Activated T-helper 2 cell treated with anti-CD3 and anti-CD28 coated beads, Interferon-gamma antibody, Interleukin-2, Interleukin-4, amounts not matched to agents 10 μg/mL and 5 μg/mL and 100 μg/mL, durations not matched to agents 14 hours and 24 hours and 36 hours (primary cell): ENCODE measurements at regions not wholly inside any gene's neighbourhood (a gene's known extent, or its start where the extent isn't known, plus 50 kb on each side); places are given as distances from the start of the nearest gene placed in this dataset.

Experiments
- DNase-seq: peaks from one replicate; pipeline ENCODE4 v3.0.0; 2021; ENCODE audit warnings: low spot score
- H3K27ac Mint-ChIP-seq: one replicate; pipeline ENCODE4 v1.8.0; 2021; ENCODE audit warnings: mixed read lengths
- H3K27me3 Mint-ChIP-seq: one replicate; pipeline ENCODE4 v1.8.0; 2021; ENCODE audit warnings: low read depth, mixed read lengths
- H3K36me3 Mint-ChIP-seq: one replicate; pipeline ENCODE4 v1.8.0; 2021; ENCODE audit warnings: low read depth, mixed read lengths
- H3K4me1 Mint-ChIP-seq: one replicate; pipeline ENCODE4 v1.8.0; 2021; ENCODE audit warnings: low read depth, mixed read lengths
- H3K4me3 Mint-ChIP-seq: one replicate; pipeline ENCODE4 v1.8.0; 2021; ENCODE audit warnings: low read depth, mild to moderate bottlenecking, moderate library complexity, mixed read lengths
- H3K9me3 Mint-ChIP-seq: one replicate; pipeline ENCODE4 v1.8.0; 2021; ENCODE audit warnings: mixed read lengths
- intact Hi-C: fragments of 100-400 bp; cut with micrococcal nuclease; formaldehyde crosslinking; loops from one replicate; pipeline ENCODE4 v1.15.1; 2023

DNA sequence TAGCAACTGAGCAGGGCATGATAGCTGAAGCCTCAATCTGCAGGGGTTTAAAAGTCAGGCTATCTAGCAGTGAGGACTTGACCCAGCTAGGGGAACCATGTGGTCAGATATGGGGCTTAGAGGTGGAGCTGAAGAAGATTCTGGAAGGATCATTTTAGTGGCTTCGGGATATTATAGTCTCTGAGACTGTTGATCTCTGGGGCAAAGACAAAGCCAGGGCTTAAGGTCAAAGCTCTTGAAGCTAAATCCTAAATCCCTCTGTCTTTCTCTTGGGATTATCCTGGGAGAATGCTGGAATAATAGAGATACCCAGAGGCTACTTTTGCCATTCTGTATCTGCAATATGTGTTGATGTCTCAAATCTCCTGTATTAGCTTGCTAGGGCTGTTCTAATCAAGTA is 132.2 kb downstream of the DHX35 start:
- no peaks in the 10 kb centered on the region for H3K4me1 Mint-ChIP-seq
- intact Hi-C loops: no loop called here
- H3K9me3 Mint-ChIP-seq: peaks cover 5% of the 10 kb centered on the region
- H3K27ac Mint-ChIP-seq: no peak overlapping the region
- no peak for DNase-seq
- no peaks in the 10 kb centered on the region for H3K36me3 Mint-ChIP-seq
- H3K27me3 Mint-ChIP-seq: no peaks in the 10 kb centered on the region
- H3K4me3 Mint-ChIP-seq: no peak overlapping the region

DNA sequence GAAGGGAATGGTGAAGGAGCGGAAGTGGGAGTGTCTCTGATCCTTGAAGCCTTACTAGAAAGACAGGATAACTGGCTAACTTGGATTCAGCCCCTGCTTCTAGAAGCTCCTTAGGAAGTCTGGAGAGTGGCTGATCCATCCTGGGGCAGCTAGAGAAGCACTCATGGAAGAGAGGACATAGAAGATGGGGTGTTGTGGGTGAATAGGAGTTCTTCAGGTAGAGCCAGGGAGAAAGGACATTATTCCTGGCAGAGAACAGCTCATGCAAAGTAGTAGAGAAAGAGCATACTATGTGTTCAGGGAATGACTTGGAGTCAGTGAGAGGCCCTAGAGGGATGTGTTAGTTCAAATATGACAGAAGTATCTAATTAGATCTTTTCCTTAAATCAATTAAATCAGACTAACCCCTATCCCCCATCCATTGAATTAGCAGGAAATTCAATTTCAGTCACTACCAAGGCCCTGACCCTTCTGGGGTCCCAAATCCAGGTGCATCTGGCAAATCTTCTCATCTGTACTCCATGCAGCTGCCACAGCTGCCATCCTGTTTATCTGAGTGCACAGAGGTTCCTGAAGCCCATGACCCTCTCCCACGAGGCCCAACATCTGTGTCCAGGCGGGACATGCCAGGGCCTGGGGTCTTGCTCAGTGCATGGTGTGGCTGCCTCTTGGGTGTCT is 130.7 kb downstream of the DHX35 start:
- Mint-ChIP-seq H3K36me3 (no peaks in the 10 kb centered on the region), H3K4me3 (no peak overlapping the region), H3K9me3 (peaks cover 8% of the 10 kb centered on the region), H3K27me3 (no peaks in the 10 kb centered on the region), H3K4me1 (no peaks in the 10 kb centered on the region), H3K27ac (no peak overlapping the region)
- no peak for DNase-seq
- intact Hi-C loops: no loop called here

DNA sequence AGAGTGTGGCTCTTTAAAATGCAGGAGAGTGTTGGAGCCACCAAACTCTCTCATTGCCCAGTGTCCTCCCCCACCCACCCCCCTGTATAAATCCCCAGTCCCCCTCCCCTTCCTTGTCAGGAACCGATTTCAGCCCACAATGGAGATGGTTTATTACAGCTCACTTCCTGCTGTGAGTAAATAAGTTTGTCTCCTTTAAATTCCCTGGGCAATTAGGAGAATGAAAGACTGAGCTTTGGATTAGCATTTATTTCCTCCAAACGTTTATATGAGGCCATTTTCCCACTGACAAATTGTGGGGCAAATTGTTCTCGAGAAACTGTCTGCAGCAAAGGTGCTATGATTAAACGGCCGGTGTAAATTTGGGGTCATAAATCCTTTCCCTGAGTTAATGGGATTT is 128.8 kb downstream of the DHX35 start:
- intact Hi-C loops: no loop called here
- no peak for DNase-seq
- H3K4me3 Mint-ChIP-seq: no peak overlapping the region
- no peak overlapping the region for H3K27ac Mint-ChIP-seq
- H3K4me1 Mint-ChIP-seq: no peaks in the 10 kb centered on the region
- peaks cover 8% of the 10 kb centered on the region for H3K9me3 Mint-ChIP-seq
- H3K27me3 Mint-ChIP-seq: no peaks in the 10 kb centered on the region
- H3K36me3 Mint-ChIP-seq: no peaks in the 10 kb centered on the region

DNA sequence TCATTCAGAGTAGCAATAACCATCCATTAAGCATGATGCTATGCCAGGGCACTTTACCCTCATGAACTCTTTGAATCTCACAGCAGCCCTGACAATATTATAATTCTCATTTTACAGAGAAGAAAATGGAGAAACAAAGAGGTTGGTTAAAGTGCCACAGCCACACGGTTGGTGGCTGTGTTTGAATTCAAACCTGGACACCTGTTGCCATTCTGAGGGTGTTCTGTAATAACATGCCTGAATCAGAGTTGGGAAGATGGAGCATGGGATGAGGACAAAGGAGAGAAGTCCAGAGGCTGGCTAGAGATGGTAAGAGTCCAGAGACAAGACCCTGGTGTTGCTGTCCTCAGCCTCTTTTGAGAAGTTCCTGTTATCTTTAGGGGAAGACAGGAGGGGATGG is 127.7 kb downstream of the DHX35 start:
- Mint-ChIP-seq H3K4me3 (no peak overlapping the region), H3K27me3 (peaks cover 7% of the 10 kb centered on the region), H3K36me3 (no peaks in the 10 kb centered on the region), H3K27ac (no peak overlapping the region), H3K9me3 (peaks cover 8% of the 10 kb centered on the region), H3K4me1 (no peaks in the 10 kb centered on the region)
- intact Hi-C loops: no loop called here
- DNase-seq: no peak
